Prostate gland (tissue), 2 donors: ENCODE measurements at regions not wholly inside any gene's neighbourhood (a gene's known extent, or its start where the extent isn't known, plus 50 kb on each side); places are given as distances from the start of the nearest gene placed in this dataset.

Experiments used
- CTCF ChIP-seq, 4 experiments: fragments of 200-600 bp in 2 of 4; fragments of 450-650 bp in 2 of 4; sonication (generic) in 2 of 4; IDR thresholded peaks; 1 replicate in 3 of 4; 2 replicates in 1 of 4; pipeline ENCODE4 v1.5.1; 2016 to 2019; ENCODE audit warnings: antibody characterized with exemption in 4 of 4, mild to moderate bottlenecking in 2 of 4, moderate library complexity in 2 of 4
- POLR2A ChIP-seq: fragments of 450-650 bp; IDR thresholded peaks from one replicate; pipeline ENCODE4 v1.6.1; 2016; ENCODE audit warnings: antibody characterized with exemption, mild to moderate bottlenecking
- POLR2AphosphoS5 ChIP-seq: sonication (generic); formaldehyde crosslinking; IDR thresholded peaks from one replicate; pipeline ENCODE4 v1.6.1; 2017; ENCODE audit warnings: antibody characterized with exemption

GRCh38 chr4:177640864-177641263 is 198.6 kb upstream of the AGA start:
- no peak for TF ChIP-seq POLR2A
- no peak for TF ChIP-seq CTCF (IDR thresholded peaks at IDR 0.05)
- no peak for TF ChIP-seq POLR2AphosphoS5
